GM19193 (cell line): ENCODE measurements at regions not wholly inside any gene's neighbourhood (a gene's known extent, or its start where the extent isn't known, plus 50 kb on each side); places are given as distances from the start of the nearest gene placed in this dataset.

Source experiments
- POLR2A ChIP-seq: IDR thresholded peaks from 4 replicates; pipeline ENCODE4 v1.6.1; 2011; ENCODE audit not compliant: insufficient read depth, insufficient read length; ENCODE audit errors: extremely low read depth

DNA sequence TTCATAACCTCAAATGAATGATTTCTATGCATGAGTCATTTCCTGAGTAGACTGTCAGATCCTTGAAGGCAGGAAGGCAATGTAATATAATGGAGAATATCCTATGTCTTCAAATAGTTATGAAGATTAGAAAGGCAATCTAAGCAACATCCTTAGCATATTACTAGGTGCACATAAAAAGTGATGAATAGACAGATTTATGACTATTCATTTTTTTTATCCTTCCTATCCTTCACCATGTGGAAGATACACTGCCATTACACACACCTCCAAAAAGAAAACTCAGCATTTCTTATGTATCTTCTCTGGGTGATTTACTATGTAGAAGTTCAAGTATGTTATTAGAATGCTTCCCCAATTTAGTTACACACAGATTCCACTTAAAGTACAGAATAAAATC lies 126.4 kb upstream of the MAF start:
- no peak for TF ChIP-seq POLR2A

- TF ChIP-seq POLR2A, result no peak
Measured at GRCh38 chr16:79725051-79725450, 124.5 kb upstream of the MAF start.

DNA sequence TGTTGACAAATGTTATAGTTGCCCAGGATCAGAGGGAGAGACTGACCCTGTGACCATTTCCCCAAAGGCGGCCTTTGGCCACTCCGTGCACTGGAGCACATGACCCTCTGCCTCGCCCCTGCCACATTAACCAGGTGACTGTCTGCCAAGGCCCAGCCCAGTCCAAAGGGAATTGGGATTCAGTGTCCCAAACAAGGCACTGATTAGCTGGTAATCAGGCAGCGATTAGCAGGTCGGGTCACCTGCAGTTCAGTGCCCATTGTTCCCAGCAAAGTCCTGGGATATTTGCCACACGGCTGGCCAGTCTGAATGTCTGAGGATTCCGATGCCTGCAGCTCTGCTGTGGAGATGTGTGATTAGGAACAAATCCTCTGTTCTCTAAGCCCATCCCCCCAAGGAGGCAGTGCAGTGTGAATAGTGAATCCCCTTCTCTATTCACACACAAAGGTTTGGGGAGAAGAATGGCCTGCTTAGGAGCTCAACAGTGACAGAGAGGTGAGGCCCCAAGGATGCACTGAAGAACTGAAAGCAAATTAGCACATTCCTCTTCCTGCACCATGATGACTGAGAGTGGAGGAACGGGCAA lies 123.1 kb upstream of the MAF start:
- TF ChIP-seq POLR2A, result no peak

- no peak for TF ChIP-seq POLR2A
Measured at GRCh38 chr16:79721270-79721669, 120.7 kb upstream of the MAF start.

- TF ChIP-seq POLR2A, result no peak
Measured at GRCh38 chr16:79717333-79718137, 117.0 kb upstream of the MAF start.

GRCh38 chr16:79716645-79717332 lies 116.3 kb upstream of the MAF start:
- no peak for TF ChIP-seq POLR2A

GRCh38 chr16:79715061-79715460 lies 114.5 kb upstream of the MAF start:
- no peak for TF ChIP-seq POLR2A

DNA sequence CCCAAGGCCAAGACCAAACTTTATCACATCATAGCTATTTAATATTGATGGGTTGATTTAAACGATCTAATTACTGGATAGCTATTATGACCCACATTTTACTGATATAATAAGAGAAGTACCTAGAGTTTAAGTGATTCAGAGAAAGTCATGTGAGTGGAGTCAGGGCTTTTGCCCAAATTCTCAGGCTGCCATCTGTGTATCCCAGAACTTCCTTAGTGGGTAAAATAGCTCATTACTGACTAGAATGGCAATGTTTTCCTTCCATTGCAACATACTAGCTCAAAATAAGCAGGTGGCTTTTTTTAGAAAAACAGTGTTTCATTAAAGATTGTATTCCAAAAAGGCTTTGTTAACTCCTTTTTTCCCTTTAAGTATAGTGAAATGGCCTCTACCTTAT lies 113.9 kb upstream of the MAF start:
- no peak for TF ChIP-seq POLR2A

GRCh38 chr16:79713609-79714309 lies 113.2 kb upstream of the MAF start:
- TF ChIP-seq POLR2A, result no peak

DNA sequence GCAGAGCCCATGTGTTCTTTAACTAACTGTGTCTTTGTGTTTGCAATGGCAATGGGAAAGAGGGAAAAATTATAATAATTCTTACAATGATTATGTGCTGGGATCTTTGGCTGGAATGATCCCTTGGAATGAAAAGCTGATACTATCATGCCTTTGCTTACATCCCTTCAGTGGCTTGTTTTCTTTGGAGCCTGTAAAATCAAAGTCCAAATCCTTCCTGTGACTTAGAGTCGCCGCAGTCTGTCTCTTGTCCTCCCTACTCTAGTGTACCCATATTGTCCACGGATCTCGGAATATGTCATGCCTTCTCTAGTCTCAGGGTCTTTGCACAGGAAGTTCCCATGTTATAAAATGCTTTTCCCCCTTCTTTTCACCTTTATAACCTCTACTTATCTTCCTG lies 111.7 kb upstream of the MAF start:
- no peak for TF ChIP-seq POLR2A

GRCh38 chr16:79707876-79708275 lies 107.3 kb upstream of the MAF start:
- TF ChIP-seq POLR2A, result no peak

- no peak for TF ChIP-seq POLR2A
Measured at GRCh38 chr16:79703066-79703465, 102.5 kb upstream of the MAF start.

GRCh38 chr16:79698341-79698753 lies 97.8 kb upstream of the MAF start:
- no peak for TF ChIP-seq POLR2A

- TF ChIP-seq POLR2A, result no peak
Measured at GRCh38 chr16:79697562-79698112, 97.1 kb upstream of the MAF start.

GRCh38 chr16:79691007-79691406 lies 90.5 kb upstream of the MAF start:
- TF ChIP-seq POLR2A, result no peak
